HG03159 (cell line): ENCODE measurements at regions not wholly inside any gene's neighbourhood (a gene's known extent, or its start where the extent isn't known, plus 50 kb on each side); places are given as distances from the start of the nearest gene placed in this dataset.
"Not testable (repeated sequence)": the region's sequence is repeated elsewhere in the genome, so short reads cannot be mapped to it uniquely, and the experiment has no call there.

Experiments used
- ATAC-seq: cut with Tn5 transposase; IDR thresholded peaks from one replicate; pipeline ENCODE4 v1.9.1; 2021; ENCODE audit warnings: mild to moderate bottlenecking, moderate library complexity; ENCODE audit not compliant: unreplicated experiment

- ATAC-seq: not testable (repeated sequence)
Measured at GRCh38 chr5:67889870-67890269, 325.7 kb upstream of the PIK3R1 start.

DNA sequence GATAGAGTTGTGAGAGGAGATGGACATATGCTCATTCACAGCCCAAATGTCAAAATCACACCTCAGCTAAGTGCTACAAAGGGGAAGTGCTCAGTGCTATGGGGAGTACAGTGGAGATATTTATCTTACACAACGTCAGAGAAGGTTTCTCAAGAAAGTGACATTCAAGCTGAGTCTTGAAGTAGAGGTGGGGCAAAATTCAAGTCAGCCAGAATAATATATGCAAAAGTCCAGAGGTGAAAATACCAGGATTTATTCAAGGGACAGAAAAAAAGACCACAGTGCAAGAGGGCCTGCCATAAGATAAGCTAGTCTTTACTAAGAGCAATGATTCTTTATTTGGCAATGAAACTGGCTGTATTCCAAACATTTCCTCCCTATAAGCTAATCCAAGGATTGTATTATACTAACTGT, 327.8 kb upstream of the PIK3R1 start:
- ATAC-seq: no peak

GRCh38 chr5:67886761-67887160, 328.8 kb upstream of the PIK3R1 start:
- no peak for ATAC-seq

DNA sequence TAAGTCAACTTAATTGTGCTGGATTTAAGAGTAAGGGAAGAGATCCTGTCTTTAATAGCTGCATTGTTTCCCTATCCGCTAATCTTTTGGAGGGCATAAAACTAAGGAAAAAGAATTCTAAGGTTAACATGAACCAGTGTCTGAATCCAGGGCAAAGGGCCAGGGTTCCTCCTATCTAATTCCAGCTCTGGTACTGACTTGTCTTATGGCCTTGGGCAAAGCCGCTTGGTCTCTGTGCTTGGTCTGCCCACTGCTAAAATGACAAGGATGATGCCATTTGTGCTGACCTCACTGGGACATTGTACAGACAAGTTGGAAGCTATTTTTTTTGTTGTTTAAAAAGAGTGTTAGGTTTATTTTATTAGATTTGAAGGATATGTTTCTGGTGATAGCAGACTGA, 334.7 kb upstream of the PIK3R1 start:
- no peak for ATAC-seq

- ATAC-seq: no peak
Measured at GRCh38 chr5:67880511-67880805, 335.1 kb upstream of the PIK3R1 start.

- no peak for ATAC-seq
Measured at GRCh38 chr5:67879620-67880510, 335.7 kb upstream of the PIK3R1 start.

DNA sequence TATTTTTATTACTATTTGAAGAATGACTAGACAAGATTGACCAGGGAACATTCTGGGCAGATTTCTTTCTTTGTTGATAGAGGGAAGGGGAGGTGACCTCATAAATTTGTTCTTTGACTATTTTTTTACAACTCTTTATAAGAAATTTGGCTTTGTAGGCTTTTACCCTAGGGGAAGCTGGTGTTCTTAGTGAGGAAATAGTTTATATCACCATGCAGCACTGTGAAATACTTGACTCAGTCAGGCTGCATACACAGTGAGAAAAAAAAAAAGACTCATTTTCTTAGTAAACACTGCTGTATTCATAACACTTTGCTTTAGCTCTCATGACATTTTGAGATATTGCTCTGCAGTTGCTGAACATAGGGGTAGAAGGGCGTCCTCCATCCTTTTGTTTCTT, 336.6 kb upstream of the PIK3R1 start:
- no peak for ATAC-seq

DNA sequence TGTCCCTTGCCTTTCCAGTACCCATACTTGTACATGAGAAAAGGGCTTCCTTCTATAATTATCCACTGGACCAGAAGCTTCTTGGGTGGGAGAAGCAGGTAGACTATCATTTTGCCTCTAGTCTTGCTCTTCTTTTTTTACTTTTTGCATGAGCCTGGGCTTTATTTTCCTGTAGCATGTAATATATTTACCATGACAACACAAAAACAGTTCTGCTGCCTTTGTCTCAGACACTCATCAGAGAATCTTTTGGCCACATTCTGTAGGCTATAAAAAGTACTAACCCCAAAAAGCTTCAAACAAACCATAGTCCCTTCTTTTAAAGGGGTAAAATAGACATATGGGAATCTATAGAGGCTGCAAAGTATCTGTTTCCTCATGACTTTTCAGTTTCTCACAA, 339.2 kb upstream of the PIK3R1 start:
- ATAC-seq: no peak

GRCh38 chr5:67875601-67876000, 340.0 kb upstream of the PIK3R1 start:
- ATAC-seq: no peak

GRCh38 chr5:67873935-67874334, 341.6 kb upstream of the PIK3R1 start:
- ATAC-seq: no peak

DNA sequence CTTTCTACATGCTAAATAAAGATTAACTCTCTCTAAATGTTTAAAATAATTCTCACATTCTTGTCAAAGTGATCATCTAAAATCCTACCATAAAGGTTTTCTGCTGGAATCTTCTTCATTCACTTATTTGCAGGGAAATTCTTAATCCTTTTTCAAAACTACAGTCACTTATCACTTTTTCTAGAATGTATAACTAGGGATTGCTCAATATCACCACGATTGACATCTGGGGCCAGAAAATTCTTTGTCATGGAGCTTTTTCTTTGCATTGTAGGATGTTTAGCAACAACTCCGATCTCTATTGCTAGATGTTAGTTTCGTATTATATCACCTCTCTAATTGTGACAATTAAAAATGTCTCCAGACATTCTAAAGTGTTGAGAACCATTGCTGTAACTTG, 344.9 kb upstream of the PIK3R1 start:
- ATAC-seq: no peak

DNA sequence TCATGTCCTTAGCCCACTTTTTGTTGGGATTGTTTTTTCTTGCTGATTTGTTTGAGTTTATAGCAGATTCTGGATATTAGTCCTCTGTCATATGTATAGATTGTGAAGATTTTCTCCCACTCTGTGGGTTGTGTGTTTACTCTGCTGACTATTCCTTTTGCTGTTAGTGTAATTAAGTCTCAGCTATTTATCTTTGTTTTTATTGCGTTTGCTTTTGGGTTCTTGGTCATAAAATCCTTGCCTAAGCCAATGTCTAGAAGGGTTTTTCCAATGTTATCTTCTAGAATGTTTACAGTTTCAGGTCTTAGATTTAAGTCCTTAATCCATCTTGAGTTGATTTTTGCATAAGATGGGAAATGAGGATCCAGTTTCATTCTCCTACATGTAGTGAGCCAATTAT, 351.2 kb upstream of the PIK3R1 start:
- ATAC-seq: not testable (repeated sequence)

- ATAC-seq: no peak
Measured at GRCh38 chr5:67858471-67859031, 357.0 kb upstream of the PIK3R1 start.

DNA sequence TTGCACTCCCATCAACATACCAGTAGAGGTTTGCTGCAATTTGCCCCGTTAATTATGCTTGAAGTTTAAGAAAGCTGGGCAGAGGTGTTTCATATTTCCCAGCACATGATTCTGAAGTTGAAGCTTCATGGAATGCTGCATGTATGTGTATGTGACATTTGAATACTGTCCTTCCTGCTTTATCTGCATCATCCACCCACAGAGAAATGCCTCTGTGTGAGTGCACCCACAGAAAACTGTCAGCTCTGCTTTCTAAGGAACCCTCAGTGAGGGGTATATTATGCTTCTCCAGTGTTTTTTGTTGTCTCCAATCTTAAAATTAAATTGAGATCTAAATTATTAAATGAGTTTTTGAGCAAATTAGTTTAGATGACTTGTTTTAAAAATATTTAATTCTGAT, 358.1 kb upstream of the PIK3R1 start:
- ATAC-seq: no peak

DNA sequence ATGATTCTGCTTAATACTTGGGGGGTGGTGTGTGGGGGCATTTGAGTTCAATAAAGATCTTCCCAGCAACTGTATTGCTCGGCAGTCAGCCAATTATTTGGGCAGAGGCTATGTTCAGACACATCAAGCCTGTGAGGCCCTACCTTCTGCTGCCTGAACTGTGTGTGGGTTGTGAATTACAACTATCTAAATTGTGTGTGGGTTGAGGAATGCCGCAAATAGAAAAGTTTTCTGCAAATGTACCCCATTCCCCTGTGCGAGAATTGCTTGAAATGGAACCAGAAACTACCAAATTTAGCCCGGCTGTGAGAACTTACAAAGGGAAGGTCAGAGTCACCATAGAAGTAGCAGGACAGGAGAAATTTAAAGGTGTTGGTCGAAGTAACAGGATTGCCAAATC, 360.0 kb upstream of the PIK3R1 start:
- no peak for ATAC-seq

DNA sequence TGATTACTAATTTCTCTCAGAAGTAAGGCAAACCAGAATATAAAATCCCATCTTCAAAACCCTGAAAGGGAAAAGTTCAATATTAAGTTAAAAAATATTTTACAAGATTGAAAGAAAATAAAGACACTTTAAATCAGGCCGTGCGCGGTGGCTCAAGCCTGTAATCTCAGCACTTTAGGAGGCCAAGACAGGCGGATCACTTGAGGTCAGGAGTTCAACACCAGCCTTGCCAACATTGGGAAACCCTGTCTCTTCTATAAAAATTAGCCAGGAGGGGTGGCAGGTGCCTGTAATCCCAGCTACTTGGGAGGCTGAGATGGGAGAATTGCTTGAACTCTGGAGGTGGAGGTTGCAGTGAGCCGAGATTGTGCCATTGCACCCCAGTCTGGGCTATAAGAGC, 364.6 kb upstream of the PIK3R1 start:
- ATAC-seq: not testable (repeated sequence)

DNA sequence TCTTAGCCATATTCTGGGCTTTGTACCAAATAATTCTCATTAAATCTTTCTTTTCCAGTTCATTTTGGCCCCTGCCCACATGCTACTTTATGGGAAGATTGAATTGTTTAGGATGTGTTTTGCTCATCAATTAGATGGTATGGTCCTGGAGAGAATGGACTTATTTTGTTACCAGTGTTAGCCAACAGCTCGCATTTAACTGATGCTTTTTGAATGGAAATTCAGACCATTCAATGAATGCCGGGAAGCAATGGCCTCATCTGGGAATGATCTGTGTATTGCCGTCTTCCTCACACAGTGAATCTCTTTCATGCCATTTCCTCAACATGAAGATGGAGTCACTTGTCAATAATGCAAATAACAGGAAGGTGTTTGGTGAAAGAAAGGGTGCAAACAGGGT, 370.6 kb upstream of the PIK3R1 start:
- ATAC-seq: no peak

DNA sequence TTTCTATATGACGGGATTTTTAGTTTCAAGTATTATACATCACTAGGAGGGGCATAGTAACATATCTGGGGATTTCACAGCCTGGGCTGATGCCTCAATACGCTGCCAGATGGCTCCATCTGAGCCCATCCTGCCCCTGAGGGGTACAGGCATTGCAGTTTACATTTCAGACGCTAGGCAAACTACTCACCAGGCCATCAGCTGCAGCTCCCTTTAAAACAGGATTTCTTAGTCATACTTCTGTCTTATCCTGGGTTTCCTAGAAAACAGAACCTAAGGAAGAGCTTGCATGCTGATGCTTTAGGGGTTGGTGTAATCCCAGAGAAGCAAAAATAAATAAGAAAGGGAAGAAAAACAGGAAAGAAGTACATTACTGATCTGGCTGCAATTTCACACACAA, 372.8 kb upstream of the PIK3R1 start:
- ATAC-seq: no peak

GRCh38 chr5:67837225-67837624, 378.3 kb upstream of the PIK3R1 start:
- not testable (repeated sequence) for ATAC-seq

GRCh38 chr5:67836496-67836895, 379.1 kb upstream of the PIK3R1 start:
- not testable (repeated sequence) for ATAC-seq

GRCh38 chr5:67831048-67831447, 384.5 kb upstream of the PIK3R1 start:
- ATAC-seq: no peak

GRCh38 chr5:67827541-67827940, 388.0 kb upstream of the PIK3R1 start:
- ATAC-seq: no peak

DNA sequence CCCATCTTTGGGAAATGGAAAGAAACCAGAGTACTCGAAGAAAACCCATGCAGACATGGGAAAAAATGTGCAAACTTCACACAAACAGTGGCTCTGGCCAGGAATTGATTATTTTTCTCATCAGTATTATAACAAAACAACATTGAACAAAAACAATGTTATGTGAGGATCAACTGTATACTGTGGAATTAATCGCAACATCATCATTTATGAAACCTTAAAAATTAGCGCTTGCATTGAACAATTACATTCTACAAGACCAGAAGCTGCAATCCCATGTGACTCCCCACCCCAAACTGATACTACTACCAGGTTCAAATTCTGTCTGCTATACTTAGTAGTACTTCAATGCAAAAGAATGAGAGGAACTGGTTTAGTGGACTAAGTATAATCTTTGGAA, 390.7 kb upstream of the PIK3R1 start:
- no peak for ATAC-seq
